ENCODE measurements at regions not wholly inside any gene's neighbourhood (a gene's known extent, or its start where the extent isn't known, plus 50 kb on each side); places are given as distances from the start of the nearest gene placed in this dataset.

GRCh38 chr2:238696331-238696730 is 151.6 kb upstream of the TWIST2 start:
- TF ChIP-seq CTCF (IDR thresholded peaks at IDR 0.05; ENCODE audit: insufficient read depth, low read length, poor library complexity, severe bottlenecking) (no peak), EZH2phosphoT487 (conservative IDR thresholded peaks at IDR 0.05; ENCODE audit: low read length) (no peak)
